K562 (cell line): ENCODE measurements at regions not wholly inside any gene's neighbourhood (a gene's known extent, or its start where the extent isn't known, plus 50 kb on each side); places are given as distances from the start of the nearest gene placed in this dataset.

Experiments
- ATAC-seq: fragments of 200-7000 bp; cut with Tn5 transposase; 3 replicates; pipeline ENCODE4 v1.9.1; 2020; ENCODE audit warnings: moderate library complexity
- BruUV-seq: library from RNA; stranded (reverse); fragments of 400-500 nt; replicated peaks from 2 replicates; lab custom pipeline; 2021; lab: Mats Ljungman, UMichigan
- CTCF ChIA-PET: fragments of 300-600 bp; formaldehyde crosslinking; extraction: SDS; loops from one replicate; lab custom pipeline; 2021; ENCODE audit warnings: low intra/inter-chr PET ratio; lab: Yijun Ruan, JAX
- POLR2A ChIA-PET: fragments of 300-600, 350-650 bp; sonication (Branson Sonifier 250); formaldehyde crosslinking; extraction: SDS; loops from one replicate; lab custom pipeline; 2021; ENCODE audit warnings: antibody characterized with exemption, inconsistent platforms; lab: Yijun Ruan, JAX
- DNase-seq, 4 experiments: peaks; one replicate each; pipeline versions ENCODE4 v3.0.0 to v3.0.0-alpha.2; 2011 to 2018; ENCODE audit warnings: low spot score in 3 of 4, mixed read lengths in 3 of 4; ENCODE audit errors: extremely low read depth in 1 of 4
- FAIRE-seq: peaks from 2 replicates; lab custom pipeline; 2011; peaks lifted over from hg19 to GRCh38; lab: Jason Lieb, UNC
- H2AFZ ChIP-seq: 2 replicates; pipeline ENCODE4 v1.6.0; 2011; ENCODE audit warnings: low read depth, low read length, control low read depth, inconsistent platforms
- H3K27ac ChIP-seq: fragments of 200-600 bp; 3 replicates; pipeline ENCODE4 v1.8.0; 2011; ENCODE audit warnings: low read depth, mild to moderate bottlenecking, control low read depth, inconsistent platforms, low read length, moderate library complexity, mixed read lengths; ENCODE audit errors: extremely low read depth
- H3K27me3 ChIP-seq, 2 experiments: fragments of 300-600 bp in 1 of 2; 2 replicates in 1 of 2; 3 replicates in 1 of 2; pipeline versions ENCODE4 v1.6.0 to v1.8.0; 2011; ENCODE audit warnings: inconsistent platforms in 2 of 2, low read length in 2 of 2, mild to moderate bottlenecking in 1 of 2, mixed read lengths in 1 of 2, moderate library complexity in 1 of 2; ENCODE audit not compliant: control insufficient read depth in 2 of 2, insufficient read depth in 2 of 2
- H3K36me3 ChIP-seq: fragments of 300-600 bp; 3 replicates; pipeline ENCODE4 v1.8.0; 2011; ENCODE audit warnings: mild to moderate bottlenecking, low read length, inconsistent platforms; ENCODE audit not compliant: control insufficient read depth, insufficient read depth
- H3K4me1 ChIP-seq, 2 experiments: fragments of 200-600 bp in 1 of 2; replicated peaks in 1 of 2; 2 replicates in 1 of 2; 3 replicates in 1 of 2; pipeline versions ENCODE4 v1.5.1 to v1.8.0; 2011; ENCODE audit warnings: inconsistent platforms in 2 of 2, low read length in 2 of 2, mild to moderate bottlenecking in 1 of 2, mixed read lengths in 1 of 2, moderate library complexity in 1 of 2; ENCODE audit not compliant: control insufficient read depth in 2 of 2, insufficient read depth in 2 of 2
- H3K4me2 ChIP-seq: 2 replicates; pipeline ENCODE4 v1.6.1; 2011; ENCODE audit warnings: low read length, control low read depth, inconsistent platforms, mixed read lengths; ENCODE audit not compliant: insufficient read depth
- H3K4me3 ChIP-seq: fragments of 200-600 bp; sonication (generic), shearing (Covaris generic); 2 replicates; pipeline ENCODE4 v1.5.1; 2016; ENCODE audit warnings: control low read depth, inconsistent platforms
- H3K79me2 ChIP-seq: fragments of 200-600 bp; 3 replicates; pipeline ENCODE4 v1.8.0; 2011; ENCODE audit warnings: low read length, inconsistent platforms; ENCODE audit not compliant: control insufficient read depth, insufficient read depth
- H3K9ac ChIP-seq, 2 experiments: 2 replicates each; pipeline versions ENCODE4 v1.6.0 to v1.6.1; 2011; ENCODE audit warnings: low read depth in 2 of 2, low read length in 2 of 2, control low read depth in 1 of 2, inconsistent platforms in 1 of 2, mild to moderate bottlenecking in 1 of 2, mixed read lengths in 1 of 2; ENCODE audit not compliant: insufficient read depth in 1 of 2
- H3K9me1 ChIP-seq: one replicate; pipeline ENCODE4 v1.6.0; 2011; ENCODE audit warnings: inconsistent platforms, mild to moderate bottlenecking, low read length, moderate library complexity; ENCODE audit not compliant: control insufficient read depth, insufficient read depth
- H3K9me3 ChIP-seq: replicated peaks from 2 replicates; pipeline ENCODE4 v1.5.1; 2011; ENCODE audit warnings: low read depth, low read length, inconsistent platforms; ENCODE audit not compliant: control insufficient read depth, insufficient read depth
- H4K20me1 ChIP-seq: replicated peaks from 2 replicates; pipeline ENCODE4 v1.6.1; 2011; ENCODE audit warnings: low read length, inconsistent platforms, mixed read lengths; ENCODE audit not compliant: control insufficient read depth, insufficient read depth
- ATF6 ChIP-seq: sonication (generic); formaldehyde crosslinking; IDR thresholded peaks from 2 replicates; pipeline ENCODE4 v1.4.0; 2020; ENCODE audit warnings: mild to moderate bottlenecking, missing genetic modification reagents
- ELK3 ChIP-seq: fragments of 450-650 bp; formaldehyde crosslinking; IDR thresholded peaks from 2 replicates; pipeline ENCODE4 v1.4.0; 2020; ENCODE audit warnings: mild to moderate bottlenecking
- KLF1 ChIP-seq: fragments of 450-650 bp; IDR thresholded peaks from 2 replicates; pipeline ENCODE4 v1.6.1; 2016; ENCODE audit warnings: missing genetic modification characterization, missing compliant biosample characterization
- NFE2 ChIP-seq: IDR thresholded peaks from 2 replicates; pipeline ENCODE4 v1.6.1; 2014; ENCODE audit warnings: antibody characterized with exemption, low read depth
- SNIP1 ChIP-seq: fragments of 450-650 bp; IDR thresholded peaks from 2 replicates; pipeline ENCODE4 v1.7.1; 2017; ENCODE audit warnings: low read depth, mild to moderate bottlenecking
- TGIF2 ChIP-seq: sonication (generic); formaldehyde crosslinking; IDR thresholded peaks from 2 replicates; pipeline ENCODE4 v1.8.1; 2022; ENCODE audit warnings: mild to moderate bottlenecking, missing genetic modification reagents, moderate library complexity
- ZNF23 ChIP-seq: fragments of 250-450 bp; sonication (Bioruptor Pico); IDR thresholded peaks from 2 replicates; pipeline ENCODE4 v1.4.0; 2020; ENCODE audit warnings: mild to moderate bottlenecking
- ZNF408 ChIP-seq: fragments of 250-450 bp; sonication (Bioruptor Pico); IDR thresholded peaks from 2 replicates; pipeline ENCODE4 v1.4.0; 2020; ENCODE audit warnings: low read depth, mild to moderate bottlenecking, moderate library complexity
- ZNF780A ChIP-seq: fragments of 250-450 bp; sonication (Bioruptor Pico); IDR thresholded peaks from 2 replicates; pipeline ENCODE4 v1.5.0; 2021; ENCODE audit warnings: mild to moderate bottlenecking
- WGBS: fragments of 100-300 bp; shearing (Covaris generic); methylation state at CpG from one replicate; pipeline ENCODE4 v1.1.6; 2016; ENCODE audit warnings: low coverage, mixed read lengths; ENCODE audit not compliant: insufficient coverage; ENCODE audit errors: missing lambda C conversion rate; 5-methylcytosine and 5-hydroxymethylcytosine counted together
- in situ Hi-C: fragments of 300-500 bp; cut with MboI; formaldehyde crosslinking; loops from 4 replicates; pipeline ENCODE4 v1.15.0; 2018; ENCODE audit warnings: inconsistent platforms, mixed read lengths
- intact Hi-C: fragments of 100-400 bp; cut with micrococcal nuclease; formaldehyde crosslinking; loops from 2 replicates; pipeline ENCODE4 v1.14.2; 2022

- in situ Hi-C loops (no loop called here), intact Hi-C loops (no loop called here)
- FAIRE-seq (no peak), ATAC-seq (no peak), DNase-seq (no peak)
- Histone ChIP-seq H3K9ac (no peak overlapping the region), H3K79me2 (no peaks in the 10 kb centered on the region), H3K4me3 (no peak overlapping the region), H3K4me1 (no peaks in the 10 kb centered on the region), H3K27me3 (no peaks in the 10 kb centered on the region), H4K20me1 (no peaks in the 10 kb centered on the region), H3K4me2 (no peak overlapping the region), H3K9me3 (no peaks in the 10 kb centered on the region), H3K27ac (no peak overlapping the region), H3K9me1 (no peaks in the 10 kb centered on the region), H3K36me3 (no peaks in the 10 kb centered on the region), H2AFZ (no peak overlapping the region)
- ChIA-PET CTCF (no interaction called here), POLR2A (no interaction called here)
- TF ChIP-seq TGIF2, result no peak
- no peak for TF ChIP-seq NFE2
- TF ChIP-seq ZNF408 (CRISPR knock-in tag), result no peak
- TF ChIP-seq ZNF23 (CRISPR knock-in tag), result no peak
- TF ChIP-seq ZNF780A (CRISPR knock-in tag), result no peak
- TF ChIP-seq ATF6 (CRISPR knock-in tag), result no peak
- no peak for TF ChIP-seq ELK3 (CRISPR knock-in tag)
- no peak for TF ChIP-seq KLF1 (tag)
- no peak for TF ChIP-seq SNIP1
- no TSS peak for BruUV-seq
- WGBS, result 0% methylated on average over 2 of the region's 2 CpGs
Measured at GRCh38 chr7:110170841-110171240, 920.1 kb upstream of the LRRN3 start.
